ENCODE measurements at regions not wholly inside any gene's neighbourhood (a gene's known extent, or its start where the extent isn't known, plus 50 kb on each side); places are given as distances from the start of the nearest gene placed in this dataset.

- no peak for TF ChIP-seq POLR2A (IDR thresholded peaks at IDR 0.05)
- TF ChIP-seq, protein P1, sequence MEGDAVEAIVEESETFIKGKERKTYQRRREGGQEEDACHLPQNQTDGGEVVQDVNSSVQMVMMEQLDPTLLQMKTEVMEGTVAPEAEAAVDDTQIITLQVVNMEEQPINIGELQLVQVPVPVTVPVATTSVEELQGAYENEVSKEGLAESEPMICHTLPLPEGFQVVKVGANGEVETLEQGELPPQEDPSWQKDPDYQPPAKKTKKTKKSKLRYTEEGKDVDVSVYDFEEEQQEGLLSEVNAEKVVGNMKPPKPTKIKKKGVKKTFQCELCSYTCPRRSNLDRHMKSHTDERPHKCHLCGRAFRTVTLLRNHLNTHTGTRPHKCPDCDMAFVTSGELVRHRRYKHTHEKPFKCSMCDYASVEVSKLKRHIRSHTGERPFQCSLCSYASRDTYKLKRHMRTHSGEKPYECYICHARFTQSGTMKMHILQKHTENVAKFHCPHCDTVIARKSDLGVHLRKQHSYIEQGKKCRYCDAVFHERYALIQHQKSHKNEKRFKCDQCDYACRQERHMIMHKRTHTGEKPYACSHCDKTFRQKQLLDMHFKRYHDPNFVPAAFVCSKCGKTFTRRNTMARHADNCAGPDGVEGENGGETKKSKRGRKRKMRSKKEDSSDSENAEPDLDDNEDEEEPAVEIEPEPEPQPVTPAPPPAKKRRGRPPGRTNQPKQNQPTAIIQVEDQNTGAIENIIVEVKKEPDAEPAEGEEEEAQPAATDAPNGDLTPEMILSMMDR (IDR thresholded peaks at IDR 0.05): no peak
Observed at GRCh38 chr20:47989957-47990356, 204.7 kb upstream of the SULF2 start.
